Ishikawa (cell line): ENCODE measurements at regions not wholly inside any gene's neighbourhood (a gene's known extent, or its start where the extent isn't known, plus 50 kb on each side); places are given as distances from the start of the nearest gene placed in this dataset.

ENCODE experiments used
- CEBPB ChIP-seq: IDR thresholded peaks from 2 replicates; pipeline ENCODE4 v1.6.1; 2012
- EP300 ChIP-seq: IDR thresholded peaks from 2 replicates; pipeline ENCODE4 v1.6.1; 2012; ENCODE audit warnings: borderline replicate concordance
- TAF1 ChIP-seq: IDR thresholded peaks from 2 replicates; pipeline ENCODE4 v1.6.1; 2012; ENCODE audit warnings: low read depth, mild to moderate bottlenecking
- TF ChIP-seq, protein P1 (sequence below): IDR thresholded peaks from 2 replicates; pipeline ENCODE4 v1.6.1; 2012; ENCODE audit warnings: low read depth, mild to moderate bottlenecking

DNA sequence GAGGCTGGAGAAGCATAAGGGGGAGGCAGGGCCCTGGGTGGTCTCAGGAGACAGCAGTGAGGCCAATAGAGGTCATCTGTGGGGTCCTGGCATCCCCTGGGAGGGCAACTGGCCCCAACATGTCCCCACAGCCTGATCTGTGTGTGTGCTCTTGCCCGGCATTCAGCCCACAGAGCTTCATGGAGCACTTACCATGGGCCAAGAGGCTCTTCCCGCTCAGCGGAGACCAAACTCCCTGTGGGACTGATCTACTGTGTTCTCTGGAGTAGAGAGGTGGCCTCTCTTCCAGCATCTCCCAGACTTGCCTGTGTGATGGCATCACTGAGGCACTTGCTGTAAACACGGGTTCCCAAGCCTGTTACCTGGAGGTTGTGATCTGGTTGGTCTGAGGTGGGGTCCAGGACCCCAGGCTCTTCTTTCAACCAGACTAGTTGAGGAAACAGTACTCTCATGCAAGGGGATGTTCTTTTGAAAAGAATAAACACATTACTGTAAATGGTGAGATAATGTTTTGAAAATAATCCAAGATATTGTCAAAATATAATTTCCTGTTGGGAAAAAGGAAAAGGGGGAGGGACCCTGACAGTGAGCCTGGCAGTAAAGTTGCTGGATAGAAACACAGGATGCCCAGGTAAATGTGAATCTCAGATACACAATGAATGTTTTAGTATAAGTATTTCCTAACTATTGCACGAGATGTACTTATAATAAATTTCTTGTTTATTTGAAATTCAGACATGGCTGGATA, 67.6 kb downstream of the SOWAHC start:
- TF ChIP-seq, protein P1, sequence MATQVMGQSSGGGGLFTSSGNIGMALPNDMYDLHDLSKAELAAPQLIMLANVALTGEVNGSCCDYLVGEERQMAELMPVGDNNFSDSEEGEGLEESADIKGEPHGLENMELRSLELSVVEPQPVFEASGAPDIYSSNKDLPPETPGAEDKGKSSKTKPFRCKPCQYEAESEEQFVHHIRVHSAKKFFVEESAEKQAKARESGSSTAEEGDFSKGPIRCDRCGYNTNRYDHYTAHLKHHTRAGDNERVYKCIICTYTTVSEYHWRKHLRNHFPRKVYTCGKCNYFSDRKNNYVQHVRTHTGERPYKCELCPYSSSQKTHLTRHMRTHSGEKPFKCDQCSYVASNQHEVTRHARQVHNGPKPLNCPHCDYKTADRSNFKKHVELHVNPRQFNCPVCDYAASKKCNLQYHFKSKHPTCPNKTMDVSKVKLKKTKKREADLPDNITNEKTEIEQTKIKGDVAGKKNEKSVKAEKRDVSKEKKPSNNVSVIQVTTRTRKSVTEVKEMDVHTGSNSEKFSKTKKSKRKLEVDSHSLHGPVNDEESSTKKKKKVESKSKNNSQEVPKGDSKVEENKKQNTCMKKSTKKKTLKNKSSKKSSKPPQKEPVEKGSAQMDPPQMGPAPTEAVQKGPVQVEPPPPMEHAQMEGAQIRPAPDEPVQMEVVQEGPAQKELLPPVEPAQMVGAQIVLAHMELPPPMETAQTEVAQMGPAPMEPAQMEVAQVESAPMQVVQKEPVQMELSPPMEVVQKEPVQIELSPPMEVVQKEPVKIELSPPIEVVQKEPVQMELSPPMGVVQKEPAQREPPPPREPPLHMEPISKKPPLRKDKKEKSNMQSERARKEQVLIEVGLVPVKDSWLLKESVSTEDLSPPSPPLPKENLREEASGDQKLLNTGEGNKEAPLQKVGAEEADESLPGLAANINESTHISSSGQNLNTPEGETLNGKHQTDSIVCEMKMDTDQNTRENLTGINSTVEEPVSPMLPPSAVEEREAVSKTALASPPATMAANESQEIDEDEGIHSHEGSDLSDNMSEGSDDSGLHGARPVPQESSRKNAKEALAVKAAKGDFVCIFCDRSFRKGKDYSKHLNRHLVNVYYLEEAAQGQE: no peak
- TF ChIP-seq TAF1: no peak
- TF ChIP-seq CEBPB: no peak
- TF ChIP-seq EP300: no peak
